GM12874 (cell line): ENCODE measurements at regions not wholly inside any gene's neighbourhood (a gene's known extent, or its start where the extent isn't known, plus 50 kb on each side); places are given as distances from the start of the nearest gene placed in this dataset.

Experiments used
- TF ChIP-seq, protein P1 (sequence below): IDR thresholded peaks from 2 replicates; pipeline ENCODE4 v1.5.1; 2011; ENCODE audit warnings: low read depth, mild to moderate bottlenecking, control low read depth, low read length, moderate library complexity; ENCODE audit not compliant: insufficient read depth

- TF ChIP-seq, protein P1, sequence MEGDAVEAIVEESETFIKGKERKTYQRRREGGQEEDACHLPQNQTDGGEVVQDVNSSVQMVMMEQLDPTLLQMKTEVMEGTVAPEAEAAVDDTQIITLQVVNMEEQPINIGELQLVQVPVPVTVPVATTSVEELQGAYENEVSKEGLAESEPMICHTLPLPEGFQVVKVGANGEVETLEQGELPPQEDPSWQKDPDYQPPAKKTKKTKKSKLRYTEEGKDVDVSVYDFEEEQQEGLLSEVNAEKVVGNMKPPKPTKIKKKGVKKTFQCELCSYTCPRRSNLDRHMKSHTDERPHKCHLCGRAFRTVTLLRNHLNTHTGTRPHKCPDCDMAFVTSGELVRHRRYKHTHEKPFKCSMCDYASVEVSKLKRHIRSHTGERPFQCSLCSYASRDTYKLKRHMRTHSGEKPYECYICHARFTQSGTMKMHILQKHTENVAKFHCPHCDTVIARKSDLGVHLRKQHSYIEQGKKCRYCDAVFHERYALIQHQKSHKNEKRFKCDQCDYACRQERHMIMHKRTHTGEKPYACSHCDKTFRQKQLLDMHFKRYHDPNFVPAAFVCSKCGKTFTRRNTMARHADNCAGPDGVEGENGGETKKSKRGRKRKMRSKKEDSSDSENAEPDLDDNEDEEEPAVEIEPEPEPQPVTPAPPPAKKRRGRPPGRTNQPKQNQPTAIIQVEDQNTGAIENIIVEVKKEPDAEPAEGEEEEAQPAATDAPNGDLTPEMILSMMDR: no peak
Observed at GRCh38 chr10:2660276-2660675, 407.1 kb upstream of the PFKP start.

GRCh38 chr10:2659660-2660209 lies 407.6 kb upstream of the PFKP start:
- TF ChIP-seq, protein P1: no peak

DNA sequence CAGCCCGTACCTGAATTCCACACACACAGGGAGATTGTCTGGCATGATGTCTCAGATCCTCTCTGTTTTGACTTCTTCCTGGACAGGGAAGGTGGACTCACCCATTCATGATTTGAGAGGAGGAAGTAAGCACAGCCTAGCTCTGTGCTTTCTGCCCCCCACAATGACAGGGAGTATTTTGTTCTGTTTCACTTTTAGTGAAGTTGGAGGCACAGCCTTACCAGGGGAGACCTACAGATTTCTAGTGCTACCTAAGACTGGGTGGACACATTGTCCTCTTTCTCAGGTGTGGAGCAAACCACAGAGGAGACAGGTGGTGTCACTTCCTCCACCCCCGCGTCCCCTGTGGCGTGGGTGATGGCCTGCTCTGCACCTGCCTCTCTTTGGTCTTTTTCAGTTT lies 408.6 kb upstream of the PFKP start:
- TF ChIP-seq, protein P1: no peak

DNA sequence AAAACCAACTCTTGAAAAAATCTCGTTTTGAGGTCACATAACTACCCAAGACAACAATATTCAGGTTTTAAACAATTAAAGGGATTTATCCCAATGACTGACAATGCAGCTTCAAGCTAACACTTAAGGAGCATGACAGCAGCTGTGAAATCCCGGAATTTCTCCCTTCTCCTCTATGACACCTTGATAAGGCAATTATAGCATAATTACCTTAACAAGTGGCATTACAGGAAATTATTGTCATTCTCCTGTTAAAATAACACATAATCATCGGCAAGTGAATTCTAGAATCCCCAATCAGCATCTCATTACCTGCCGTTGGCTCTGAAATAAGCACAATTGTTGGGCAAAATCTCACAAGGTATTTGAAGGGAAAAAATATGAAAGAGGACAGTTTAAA lies 417.0 kb upstream of the PFKP start:
- TF ChIP-seq, protein P1: no peak

- TF ChIP-seq, protein P1: no peak
Observed at GRCh38 chr10:2641028-2641427, 426.3 kb upstream of the PFKP start.

DNA sequence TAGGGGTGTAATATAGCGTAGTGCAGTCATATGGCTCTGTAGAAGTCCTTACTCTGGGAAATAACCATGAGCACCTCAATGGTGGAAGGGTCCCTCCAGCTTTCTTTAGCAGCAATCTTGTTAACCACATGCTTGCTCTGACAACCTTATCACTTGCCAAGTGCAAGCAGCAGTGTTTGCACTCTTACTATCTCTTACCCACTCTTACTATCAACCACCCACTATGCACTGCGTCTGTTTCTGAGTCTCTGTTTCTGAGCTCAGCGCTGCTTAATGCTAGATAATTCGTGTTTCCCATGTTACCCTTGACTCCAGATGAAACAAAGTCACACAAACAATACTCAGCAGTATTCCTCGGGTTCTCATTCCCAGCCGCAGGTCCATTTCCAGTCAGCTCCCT lies 433.7 kb upstream of the PFKP start:
- TF ChIP-seq, protein P1: no peak

- TF ChIP-seq, protein P1: no peak
Observed at GRCh38 chr10:2631557-2632205, 435.7 kb upstream of the PFKP start.
